Lung microvascular endothelial cell (primary cell): ENCODE measurements at regions not wholly inside any gene's neighbourhood (a gene's known extent, or its start where the extent isn't known, plus 50 kb on each side); places are given as distances from the start of the nearest gene placed in this dataset.

Experiments
- DNase-seq, 2 donors: peaks; one replicate each; pipeline versions ENCODE4 v3.0.0 to v3.0.0-alpha.2; 2010; ENCODE audit warnings: low read depth in 2 of 2

GRCh38 chr5:8239198-8239597 lies 370.2 kb downstream of the MTRR start:
- no peak for DNase-seq

GRCh38 chr5:8239646-8240045 lies 370.7 kb downstream of the MTRR start:
- DNase-seq, result no peak

DNA sequence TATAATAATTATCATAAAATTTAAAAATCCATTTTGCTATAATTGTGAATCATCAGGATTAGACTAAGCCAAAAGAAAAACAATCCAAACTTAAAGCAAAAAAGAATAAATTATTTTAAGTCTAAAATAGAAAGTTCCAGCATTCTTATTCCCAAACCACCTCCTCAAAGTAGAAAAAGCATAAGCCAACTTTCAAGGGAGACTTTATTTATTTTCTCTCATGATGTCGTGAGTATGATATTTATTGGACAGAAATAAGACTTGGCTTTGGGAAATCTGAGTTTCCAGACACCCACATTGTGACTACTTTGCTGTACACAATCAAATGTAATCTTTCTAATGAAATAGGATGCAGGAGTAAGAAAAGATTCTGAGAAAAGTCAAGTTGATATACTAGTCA lies 372.1 kb downstream of the MTRR start:
- DNase-seq, result no peak

DNA sequence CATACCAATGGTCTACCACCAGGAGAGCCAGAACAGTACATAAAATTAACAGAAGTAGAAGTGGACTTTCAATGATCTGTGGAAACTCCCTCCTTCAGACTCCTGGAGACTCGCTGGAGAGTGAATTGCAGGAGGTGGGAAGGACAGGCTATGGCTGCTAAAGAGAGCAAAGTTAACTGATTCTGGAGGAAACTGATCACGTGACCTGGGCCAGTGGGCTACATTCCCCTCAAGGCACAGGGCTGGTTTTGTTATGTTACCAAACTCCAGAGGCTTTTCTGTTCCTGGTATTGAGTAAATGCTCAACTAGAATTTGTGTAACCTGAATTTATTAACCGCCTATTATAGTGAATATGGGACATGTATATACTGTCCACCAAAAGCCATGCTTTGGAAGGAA lies 372.6 kb downstream of the MTRR start:
- DNase-seq, result no peak

- no peak for DNase-seq
Observed at GRCh38 chr5:8247049-8247899, 378.3 kb downstream of the MTRR start.

- DNase-seq, result no peak
Observed at GRCh38 chr5:8253376-8253775, 384.4 kb downstream of the MTRR start.

DNA sequence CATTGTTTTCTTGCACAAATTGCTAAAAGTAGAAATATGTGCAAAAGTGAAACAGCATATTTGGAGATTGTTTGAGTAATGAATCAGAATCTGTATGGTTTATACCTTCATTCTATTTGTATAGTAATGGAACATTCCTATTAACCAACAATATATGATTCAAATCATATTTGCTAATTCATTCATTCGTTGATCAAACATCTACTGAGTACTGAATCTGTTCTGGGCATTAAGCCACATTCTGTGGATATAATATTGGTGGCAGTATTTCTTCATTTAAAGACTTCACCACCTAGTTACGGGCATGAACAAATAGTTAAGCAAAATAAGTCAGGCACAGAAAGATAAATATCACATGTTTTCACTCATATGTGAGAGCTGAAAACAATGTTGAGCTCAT lies 385.7 kb downstream of the MTRR start:
- DNase-seq, result no peak

GRCh38 chr5:8258801-8259200 lies 389.9 kb downstream of the MTRR start:
- no peak for DNase-seq

DNA sequence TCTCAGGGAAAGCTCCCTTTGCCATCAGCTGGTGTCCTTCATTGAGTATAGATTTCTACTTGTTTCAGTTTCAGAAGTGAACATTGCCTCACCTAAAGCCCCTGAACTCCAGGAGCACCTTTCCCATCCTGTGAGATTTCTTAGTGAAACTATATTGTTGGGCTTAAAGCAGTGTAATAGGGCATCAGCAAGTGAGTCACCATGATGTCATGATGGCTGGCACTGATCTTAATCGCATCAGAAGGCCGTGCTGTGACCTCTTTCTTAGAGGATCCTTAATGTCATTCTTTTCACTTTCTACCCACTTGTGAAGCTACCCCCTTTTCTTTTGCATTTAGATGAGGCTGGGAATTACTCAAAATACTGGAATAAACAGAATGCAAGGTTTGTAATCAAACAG lies 401.3 kb downstream of the MTRR start:
- DNase-seq, result no peak

DNA sequence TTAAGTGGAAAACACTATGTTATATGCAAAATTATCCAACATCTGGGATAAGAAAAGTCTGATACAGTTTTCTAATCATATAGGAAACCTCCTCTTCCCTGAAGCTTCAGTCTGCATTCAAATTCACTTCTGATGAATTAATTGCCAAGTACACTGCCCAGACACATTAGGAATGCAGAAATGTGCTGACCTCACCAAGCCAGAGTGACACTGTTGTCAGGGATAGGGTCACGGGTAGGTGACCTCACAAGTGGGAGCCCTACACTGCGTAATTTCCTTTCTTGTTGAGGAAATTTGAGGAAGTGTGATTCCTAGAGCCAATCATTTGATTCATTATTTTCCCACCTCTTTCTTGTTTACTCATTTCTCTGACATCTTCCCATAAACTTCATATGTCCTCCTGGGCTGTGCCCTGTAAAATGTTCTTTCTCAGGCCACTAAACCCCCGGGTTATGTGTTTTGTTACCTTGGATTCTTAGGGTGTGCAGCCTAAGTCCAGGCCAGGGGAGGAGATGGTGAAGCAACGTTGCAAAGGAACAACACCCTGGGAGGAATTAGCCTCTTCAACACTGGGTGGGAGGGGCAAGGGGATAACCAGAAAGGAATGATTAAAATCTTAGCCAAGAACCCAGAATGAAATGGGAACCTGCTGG lies 411.9 kb downstream of the MTRR start:
- no peak for DNase-seq

GRCh38 chr5:8288334-8288733 lies 419.4 kb downstream of the MTRR start:
- no peak for DNase-seq

GRCh38 chr5:8288897-8289516 lies 420.1 kb downstream of the MTRR start:
- DNase-seq, result no peak

DNA sequence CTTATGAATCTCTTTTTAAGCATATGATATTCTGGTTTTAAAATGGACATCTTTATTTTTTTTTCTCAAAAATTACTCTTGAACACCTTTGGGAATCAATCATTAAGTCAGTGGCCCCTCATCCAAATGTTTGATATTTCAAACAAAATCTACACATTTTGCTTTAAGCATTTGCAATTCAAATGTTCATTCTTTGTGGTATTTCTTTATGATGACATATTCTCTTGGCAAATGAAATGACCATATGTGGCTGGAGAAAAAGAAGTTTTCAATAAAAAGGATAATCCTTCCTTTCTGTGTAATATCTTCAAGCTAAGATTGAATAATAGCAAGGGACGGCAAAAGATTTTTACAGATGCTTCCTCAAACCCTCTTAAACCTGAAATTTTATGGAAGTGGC lies 420.8 kb downstream of the MTRR start:
- DNase-seq, result no peak

GRCh38 chr5:8290721-8291120 lies 421.8 kb downstream of the MTRR start:
- no peak for DNase-seq

GRCh38 chr5:8291641-8292040 lies 422.7 kb downstream of the MTRR start:
- no peak for DNase-seq

- DNase-seq, result no peak
Observed at GRCh38 chr5:8295141-8295540, 426.2 kb downstream of the MTRR start.

DNA sequence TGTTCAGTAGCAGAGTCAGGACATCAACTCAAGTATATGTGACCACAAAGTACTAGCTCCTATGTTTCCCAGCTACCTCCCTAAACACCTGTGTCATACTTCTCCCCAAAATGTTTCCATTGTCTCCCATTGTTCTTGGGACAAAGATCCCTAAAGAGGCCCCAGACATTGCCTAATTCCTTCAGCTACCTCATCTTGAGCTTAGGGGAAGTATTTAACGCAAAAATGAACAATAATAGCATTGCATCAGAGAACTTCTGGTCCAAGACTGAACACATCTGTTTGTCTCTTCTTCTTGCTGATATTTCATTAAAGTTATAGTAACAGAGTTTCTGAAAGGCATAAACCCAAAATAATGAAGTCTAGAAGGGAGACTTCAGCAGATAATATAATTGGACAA lies 430.8 kb downstream of the MTRR start:
- no peak for DNase-seq

- DNase-seq, result no peak
Observed at GRCh38 chr5:8304341-8304740, 435.4 kb downstream of the MTRR start.

DNA sequence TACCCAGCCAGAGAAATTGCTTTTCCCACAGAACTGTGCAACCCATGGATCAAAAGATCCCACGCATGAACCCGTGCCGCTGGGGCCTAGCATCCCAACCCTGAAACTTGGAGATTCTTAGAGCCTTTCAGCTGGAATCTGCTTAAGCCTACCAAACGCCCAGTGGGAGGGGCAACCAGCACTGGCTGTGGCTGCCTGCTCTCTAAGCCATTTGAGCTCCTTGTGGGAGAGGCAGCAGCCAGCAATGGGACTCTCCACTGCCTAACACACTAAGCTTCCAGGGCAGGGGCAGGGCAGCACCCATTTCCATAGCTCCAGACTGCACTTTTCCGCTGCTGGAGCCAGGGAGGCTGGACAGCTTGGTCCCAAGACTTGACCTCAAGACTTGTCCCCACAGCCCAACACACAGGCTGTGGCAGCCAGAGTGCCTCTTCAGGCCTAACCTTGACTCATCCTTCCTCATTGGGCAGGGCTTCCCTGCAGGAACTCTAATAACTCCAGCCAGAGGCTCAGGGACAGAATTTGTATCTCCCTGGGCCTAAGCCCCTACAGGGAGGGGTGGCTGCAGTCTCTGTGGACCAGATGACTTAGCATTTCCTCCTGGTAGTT lies 437.4 kb downstream of the MTRR start:
- no peak for DNase-seq

DNA sequence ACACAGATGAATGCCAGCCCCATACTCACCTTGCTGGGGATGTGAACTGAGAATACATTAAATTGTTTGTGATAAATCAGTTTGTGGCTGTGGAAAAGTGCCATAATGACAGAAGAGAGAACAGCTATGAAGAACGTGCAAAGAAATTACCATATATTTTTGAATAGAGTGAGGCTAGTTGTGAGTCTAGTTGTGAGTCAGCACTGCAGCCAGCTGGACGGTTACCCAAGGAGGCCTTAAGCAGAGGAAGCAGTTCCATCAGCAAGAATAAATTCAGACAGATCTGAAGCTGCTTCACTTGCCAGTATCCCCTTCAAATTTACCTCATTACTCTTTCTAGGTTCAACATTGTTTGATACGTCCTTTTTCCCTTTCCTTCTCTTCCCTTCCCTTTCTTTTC lies 446.0 kb downstream of the MTRR start:
- DNase-seq, result no peak

DNA sequence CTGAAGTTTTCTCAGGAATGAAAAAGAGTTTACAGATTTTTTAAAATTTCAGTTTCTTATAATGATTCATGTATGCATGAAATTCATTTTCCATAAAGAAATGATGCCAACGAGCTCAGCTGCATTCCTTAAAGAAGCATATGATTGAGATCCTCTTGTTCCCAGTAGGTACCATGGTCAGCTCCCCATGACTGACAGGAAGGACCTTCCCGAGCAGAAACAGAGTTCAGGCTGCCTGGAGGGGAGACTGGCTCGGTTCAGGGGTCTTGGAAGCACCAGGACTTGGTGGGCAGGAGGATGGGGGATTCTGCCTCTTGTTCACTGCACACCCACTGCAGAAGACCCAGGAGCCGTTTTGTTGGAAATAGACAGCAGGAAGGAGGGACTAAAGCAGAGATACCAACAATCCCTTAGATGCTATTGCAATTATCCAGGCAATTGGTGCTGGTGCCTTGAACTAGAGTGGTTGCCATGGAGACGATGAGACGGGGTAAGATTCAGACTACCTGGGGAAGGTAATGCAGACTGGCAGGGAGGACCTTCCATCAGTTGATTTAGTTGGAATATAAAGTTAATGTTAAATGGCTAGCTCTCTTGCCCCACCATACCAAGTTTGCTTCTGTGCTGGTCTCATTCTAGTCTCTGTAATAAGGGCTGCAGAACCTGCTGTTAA lies 447.8 kb downstream of the MTRR start:
- DNase-seq, result no peak

DNA sequence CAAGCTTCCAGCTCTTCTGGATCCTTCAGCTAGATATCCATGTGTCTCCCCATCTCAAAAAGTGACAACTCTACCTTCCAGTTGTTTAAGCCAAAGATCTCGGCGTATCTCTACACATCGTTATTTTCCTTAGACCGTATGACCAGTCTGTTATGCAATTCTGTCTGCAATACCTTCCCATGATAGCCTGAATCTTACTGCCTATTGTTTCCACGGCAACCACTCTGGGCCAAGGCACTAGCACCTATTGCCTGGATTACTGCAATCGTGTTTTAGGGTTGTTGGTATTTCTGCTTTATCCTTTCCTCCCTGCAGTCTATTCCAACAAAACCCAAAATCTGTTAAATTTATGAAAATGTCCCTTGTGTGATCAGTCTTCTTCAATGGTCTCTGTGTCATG lies 448.4 kb downstream of the MTRR start:
- no peak for DNase-seq
